IPS-NIHi7 (cell line): ENCODE measurements at regions not wholly inside any gene's neighbourhood (a gene's known extent, or its start where the extent isn't known, plus 50 kb on each side); places are given as distances from the start of the nearest gene placed in this dataset.
"Not testable (repeated sequence)": the region's sequence is repeated elsewhere in the genome, so short reads cannot be mapped to it uniquely, and the experiment has no call there.

Experiments used
- DNase-seq: peaks from one replicate; pipeline ENCODE4 v3.0.0; 2012; ENCODE audit warnings: mixed read lengths; ENCODE audit errors: extremely low spot score

DNA sequence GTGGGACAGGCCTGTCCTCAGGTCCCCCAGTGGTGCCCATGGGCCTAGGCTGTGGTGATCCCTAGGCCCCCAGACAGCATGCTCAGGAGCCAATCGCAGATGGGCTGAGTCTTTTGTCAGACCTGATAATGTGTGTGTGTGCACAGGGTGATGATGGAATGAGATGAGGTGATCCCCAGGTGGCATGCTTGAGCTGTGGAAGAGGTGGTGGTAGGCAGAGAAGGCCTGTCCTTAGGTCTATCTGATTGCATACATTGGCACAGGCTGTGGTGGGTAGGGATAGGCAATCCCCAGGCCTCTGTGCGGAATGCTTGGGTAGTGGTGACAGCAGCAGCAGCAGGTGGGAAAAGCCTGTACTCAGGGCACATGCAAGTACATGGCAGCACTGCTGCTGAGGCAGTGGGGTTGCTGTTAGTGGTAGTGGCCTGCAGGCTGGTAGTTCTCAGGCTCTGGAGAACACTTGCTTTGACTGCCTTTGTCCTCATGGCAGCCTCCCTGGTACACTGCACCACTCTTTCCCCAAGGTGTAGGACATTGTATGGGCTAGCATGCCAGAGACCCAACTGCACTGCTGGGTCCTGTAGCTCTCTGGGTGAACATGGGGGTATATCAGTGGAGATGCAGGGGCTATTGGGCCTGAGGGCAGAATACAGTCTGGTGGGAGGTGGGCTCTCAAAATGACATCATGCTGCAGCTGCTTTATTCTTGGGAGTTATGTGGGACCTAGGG is 260.9 kb upstream of the PLPP4 start:
- no peak for DNase-seq

DNA sequence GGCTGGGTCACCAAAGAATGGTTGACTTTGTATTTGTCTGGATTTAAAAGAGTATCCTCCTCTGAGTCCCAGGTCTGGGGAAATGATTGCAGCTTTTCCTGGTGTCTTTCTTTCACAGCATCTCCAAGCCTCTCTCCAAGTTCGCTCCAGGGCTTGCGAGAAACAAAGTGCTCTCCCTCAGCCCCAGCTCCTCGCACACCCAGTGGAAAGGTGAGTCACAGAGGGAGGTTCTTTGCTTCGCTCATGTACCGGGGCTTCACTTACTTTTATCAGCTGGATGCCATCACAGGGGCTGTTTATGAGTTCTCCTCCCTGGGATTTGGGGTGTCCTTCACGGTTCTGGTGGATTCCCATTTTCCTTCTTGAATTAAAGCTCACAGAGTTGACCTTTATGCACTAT is 252.2 kb upstream of the PLPP4 start:
- no peak for DNase-seq

- DNase-seq, result no peak
Measured at GRCh38 chr10:120205368-120206018, 251.5 kb upstream of the PLPP4 start.

GRCh38 chr10:120208488-120208887 is 248.5 kb upstream of the PLPP4 start:
- no peak for DNase-seq

DNA sequence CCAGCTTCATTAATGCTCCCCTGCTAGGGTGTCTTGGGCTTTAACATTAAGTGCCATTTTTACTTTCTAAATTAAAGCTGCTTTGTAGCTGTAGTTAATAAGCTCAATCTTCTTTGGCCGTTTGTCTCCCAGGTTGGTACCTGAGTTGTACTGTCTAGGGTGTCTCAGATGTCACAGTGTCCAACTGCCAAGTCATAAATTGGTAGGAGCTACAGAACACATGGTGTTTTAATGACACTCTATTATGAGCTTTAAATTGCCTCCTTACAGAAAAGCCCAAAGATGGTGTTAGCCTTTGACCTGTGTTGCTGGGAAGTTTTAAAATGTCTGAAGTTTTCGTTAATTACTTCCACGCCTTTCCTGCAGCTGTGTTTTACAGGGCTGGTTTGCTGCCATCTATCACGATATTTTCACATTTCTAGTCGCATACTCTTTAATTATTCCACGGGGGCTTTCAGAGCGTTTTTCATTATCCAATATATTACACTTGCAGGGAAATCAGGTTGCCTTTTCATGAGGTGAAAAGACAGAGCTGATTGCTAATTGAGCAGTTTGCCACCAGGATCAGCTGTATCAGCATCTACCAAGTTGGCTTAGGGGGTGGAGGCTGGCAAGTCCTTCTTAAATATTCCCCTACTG is 247.8 kb upstream of the PLPP4 start:
- DNase-seq, result no peak

GRCh38 chr10:120212275-120212674 is 244.8 kb upstream of the PLPP4 start:
- no peak for DNase-seq

- DNase-seq, result not testable (repeated sequence)
Measured at GRCh38 chr10:120213283-120213682, 243.7 kb upstream of the PLPP4 start.

- DNase-seq, result no peak
Measured at GRCh38 chr10:120217736-120218135, 239.3 kb upstream of the PLPP4 start.

DNA sequence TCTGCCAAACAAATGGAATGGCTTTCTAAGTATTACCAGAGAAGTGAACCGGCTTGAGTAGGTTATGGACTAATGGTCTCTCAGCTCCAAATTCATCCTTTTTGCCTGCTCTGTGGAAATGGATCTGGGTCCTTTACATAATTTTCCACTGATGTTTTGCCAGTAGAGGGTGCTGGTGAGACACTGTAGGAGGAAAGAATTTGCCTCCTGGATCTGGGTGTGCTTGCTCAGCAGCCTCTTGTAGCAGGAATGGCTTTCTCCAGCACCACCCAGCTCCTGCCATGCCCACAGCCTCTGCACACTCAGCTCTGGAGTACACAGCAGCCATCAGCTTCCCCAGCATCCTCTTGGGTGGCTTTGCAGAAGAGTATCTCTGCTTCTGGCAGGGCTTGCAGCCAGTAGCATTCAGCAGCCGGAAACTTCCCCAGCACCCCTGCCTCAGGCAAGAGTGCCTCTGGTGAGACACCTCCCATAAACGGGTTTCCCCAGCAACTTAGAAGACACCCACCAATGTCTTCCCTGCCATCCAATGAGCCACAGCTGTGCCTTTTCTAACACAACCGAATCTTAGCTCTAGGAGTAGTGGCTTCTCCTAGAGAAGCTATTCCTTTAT is 235.0 kb upstream of the PLPP4 start:
- DNase-seq, result peak; percentile 85

DNA sequence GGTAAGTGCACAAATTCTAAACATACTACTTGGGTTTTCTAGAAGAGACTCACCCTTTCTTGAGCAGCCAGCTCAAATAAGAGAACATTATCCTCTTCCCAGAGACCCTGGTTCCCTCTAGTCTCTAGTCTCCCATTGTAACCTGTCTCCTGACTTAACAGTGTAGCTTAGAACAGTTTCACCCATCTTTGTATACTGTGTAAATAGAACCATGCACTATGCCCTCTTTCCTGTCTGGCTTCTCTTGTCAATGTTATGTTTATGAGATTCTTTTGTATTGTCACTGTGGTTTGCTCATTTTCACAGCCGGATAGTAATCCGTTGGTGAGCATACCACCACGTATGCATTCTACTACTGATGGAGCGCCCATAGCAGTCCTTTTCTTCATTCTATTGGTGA is 227.4 kb upstream of the PLPP4 start:
- no peak for DNase-seq

- not testable (repeated sequence) for DNase-seq
Measured at GRCh38 chr10:120239695-120240094, 217.3 kb upstream of the PLPP4 start.

GRCh38 chr10:120251821-120252442 is 205.1 kb upstream of the PLPP4 start:
- no peak for DNase-seq

DNA sequence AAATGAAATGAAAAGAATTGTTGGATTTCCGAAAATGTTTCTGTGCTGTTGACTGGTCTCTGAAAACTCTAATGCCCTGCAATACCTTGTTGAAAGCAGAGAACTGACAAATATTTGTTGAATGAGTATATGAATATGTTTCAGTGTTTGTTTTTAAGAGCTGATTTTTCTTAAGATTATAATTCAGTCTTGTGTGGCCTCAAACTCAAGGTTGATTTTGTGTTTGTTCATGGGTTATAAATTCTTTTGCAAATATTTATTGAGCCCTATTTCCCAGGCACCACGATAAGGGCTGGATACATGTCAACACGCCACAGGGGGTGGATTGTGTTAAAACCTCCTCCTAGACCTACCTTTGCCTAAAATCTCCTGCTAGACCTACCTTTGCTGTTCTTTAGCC is 203.9 kb upstream of the PLPP4 start:
- DNase-seq, result no peak

DNA sequence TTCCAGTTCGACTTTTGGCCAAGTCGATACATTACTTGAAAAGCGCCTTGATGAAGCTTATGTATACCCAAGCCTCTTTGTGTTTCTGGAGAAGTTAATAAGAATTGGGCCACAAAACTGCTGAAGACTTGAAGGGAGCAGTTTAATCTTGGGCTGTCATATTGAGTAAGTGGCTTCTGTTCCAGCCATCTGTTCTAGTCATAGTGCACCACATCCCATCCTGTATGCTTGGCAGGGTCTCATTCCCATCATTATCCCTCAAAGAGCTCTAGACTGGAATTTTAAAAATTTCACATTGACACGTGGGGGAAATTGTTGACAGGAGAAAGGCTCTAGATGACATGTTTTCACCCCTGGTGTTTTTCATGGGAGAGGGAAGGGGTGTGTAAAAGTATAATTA is 196.6 kb upstream of the PLPP4 start:
- no peak for DNase-seq

- no peak for DNase-seq
Measured at GRCh38 chr10:120262857-120263547, 194.0 kb upstream of the PLPP4 start.

GRCh38 chr10:120266022-120266421 is 191.0 kb upstream of the PLPP4 start:
- DNase-seq, result no peak

GRCh38 chr10:120270906-120271305 is 186.1 kb upstream of the PLPP4 start:
- DNase-seq, result no peak

DNA sequence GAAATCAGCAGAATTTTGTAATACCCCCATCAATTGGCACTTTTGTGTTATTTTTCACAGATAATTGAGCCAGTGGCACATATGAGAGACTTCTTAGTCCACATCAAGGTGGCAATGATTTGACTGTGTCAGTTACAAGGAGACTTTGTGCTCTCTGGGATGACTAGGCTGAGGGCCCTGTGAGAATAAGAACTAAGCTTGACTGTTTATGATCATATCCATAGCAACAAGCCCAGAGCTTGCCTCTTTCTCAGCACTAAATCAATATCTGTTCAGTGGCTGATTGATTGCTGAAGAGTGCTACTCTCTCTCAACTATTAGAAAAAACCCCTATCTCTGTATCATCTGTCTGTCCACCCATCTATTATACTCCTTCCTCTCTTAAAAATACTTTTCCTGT is 185.3 kb upstream of the PLPP4 start:
- DNase-seq, result no peak

- DNase-seq, result no peak
Measured at GRCh38 chr10:120272350-120272749, 184.7 kb upstream of the PLPP4 start.

- peak; percentile 43 for DNase-seq
Measured at GRCh38 chr10:120278069-120278468, 179.0 kb upstream of the PLPP4 start.

GRCh38 chr10:120279196-120279595 is 177.8 kb upstream of the PLPP4 start:
- DNase-seq, result no peak

DNA sequence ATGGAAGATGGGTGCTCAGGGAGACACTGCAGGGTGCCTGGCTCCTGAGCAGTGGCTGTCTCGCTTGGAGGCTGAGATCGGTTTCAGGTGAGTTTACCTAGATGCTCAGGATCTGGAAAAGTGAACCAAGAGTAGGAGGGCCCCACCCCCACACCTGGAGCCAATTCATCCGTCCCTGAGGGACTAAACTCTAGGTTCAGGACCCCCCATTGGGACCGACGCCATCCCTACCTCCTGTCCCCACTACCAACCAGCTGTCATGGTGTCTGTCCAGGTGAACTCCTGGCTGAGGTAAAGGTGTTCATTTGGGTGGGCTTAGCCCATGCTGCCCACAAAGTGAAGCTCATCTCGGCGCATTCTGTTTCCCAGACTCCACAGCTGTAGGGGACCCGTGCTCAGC is 174.6 kb upstream of the PLPP4 start:
- no peak for DNase-seq
